ENCODE measurements at regions not wholly inside any gene's neighbourhood (a gene's known extent, or its start where the extent isn't known, plus 50 kb on each side); places are given as distances from the start of the nearest gene placed in this dataset.

DNA sequence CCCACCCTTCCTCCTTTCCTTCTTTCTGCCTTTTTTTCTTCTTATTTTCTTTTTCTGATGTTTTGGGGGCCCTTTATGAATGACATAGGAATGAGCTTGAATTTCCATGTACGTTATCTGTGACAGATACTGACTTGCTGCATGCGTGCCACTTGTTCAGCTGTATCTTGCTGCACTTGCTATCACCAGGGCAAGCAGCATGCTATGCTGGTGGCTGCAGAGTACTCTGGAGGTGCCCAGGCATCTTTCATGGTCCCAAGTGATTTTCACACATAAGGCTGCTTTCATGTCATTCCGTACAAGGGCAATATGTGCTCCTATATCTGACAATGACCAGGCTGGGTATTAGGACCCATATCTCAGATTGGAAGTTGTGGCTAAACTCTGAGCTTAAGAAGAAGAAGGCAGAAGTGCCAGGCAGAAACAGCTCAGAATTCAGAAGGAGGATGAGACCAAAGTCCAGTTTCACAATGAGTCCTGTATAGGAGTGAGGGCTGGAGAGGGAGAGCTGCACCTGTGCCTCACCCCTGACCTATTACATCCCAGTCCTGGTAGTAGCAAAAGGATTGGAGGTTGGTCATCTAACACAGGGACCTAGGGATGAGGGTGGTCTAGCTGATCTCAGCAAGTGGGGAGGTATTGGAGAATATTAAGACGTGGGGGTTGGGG lies 299.0 kb upstream of the DDHD1 start:
- Histone ChIP-seq H3K36me3 (ENCODE audit: insufficient read depth, low read length) (no peaks in the 10 kb centered on the region), H3K27ac (ENCODE audit: low read depth, low read length, poor library complexity, severe bottlenecking) (no peak overlapping the region), H3K4me2 (ENCODE audit: low read length) (no peak overlapping the region), H3K9ac (ENCODE audit: low read length) (no peak overlapping the region), H3K4me3 (ENCODE audit: low read depth, low read length, poor library complexity, severe bottlenecking) (no peak overlapping the region), H3F3A (ENCODE audit: insufficient read depth, low read length) (no peaks in the 10 kb centered on the region), H3K9me2 (ENCODE audit: low read depth, low read length) (no peaks in the 10 kb centered on the region), H3K9me3 (ENCODE audit: low read length) (no peaks in the 10 kb centered on the region), H4K20me1 (ENCODE audit: insufficient read depth, low read length) (no peaks in the 10 kb centered on the region), H3K27me3 (ENCODE audit: insufficient read depth, low read length) (no peaks in the 10 kb centered on the region), H2AFZ (ENCODE audit: low read length) (no peak overlapping the region), H3K4me1 (ENCODE audit: insufficient read depth, low read length, severe bottlenecking) (no peaks in the 10 kb centered on the region), H3K79me2 (ENCODE audit: insufficient read depth, low read length) (no peaks in the 10 kb centered on the region)
- TF ChIP-seq, protein P1, sequence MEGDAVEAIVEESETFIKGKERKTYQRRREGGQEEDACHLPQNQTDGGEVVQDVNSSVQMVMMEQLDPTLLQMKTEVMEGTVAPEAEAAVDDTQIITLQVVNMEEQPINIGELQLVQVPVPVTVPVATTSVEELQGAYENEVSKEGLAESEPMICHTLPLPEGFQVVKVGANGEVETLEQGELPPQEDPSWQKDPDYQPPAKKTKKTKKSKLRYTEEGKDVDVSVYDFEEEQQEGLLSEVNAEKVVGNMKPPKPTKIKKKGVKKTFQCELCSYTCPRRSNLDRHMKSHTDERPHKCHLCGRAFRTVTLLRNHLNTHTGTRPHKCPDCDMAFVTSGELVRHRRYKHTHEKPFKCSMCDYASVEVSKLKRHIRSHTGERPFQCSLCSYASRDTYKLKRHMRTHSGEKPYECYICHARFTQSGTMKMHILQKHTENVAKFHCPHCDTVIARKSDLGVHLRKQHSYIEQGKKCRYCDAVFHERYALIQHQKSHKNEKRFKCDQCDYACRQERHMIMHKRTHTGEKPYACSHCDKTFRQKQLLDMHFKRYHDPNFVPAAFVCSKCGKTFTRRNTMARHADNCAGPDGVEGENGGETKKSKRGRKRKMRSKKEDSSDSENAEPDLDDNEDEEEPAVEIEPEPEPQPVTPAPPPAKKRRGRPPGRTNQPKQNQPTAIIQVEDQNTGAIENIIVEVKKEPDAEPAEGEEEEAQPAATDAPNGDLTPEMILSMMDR (IDR thresholded peaks at IDR 0.05; ENCODE audit: low read length): no peak
- TF ChIP-seq EZH2 (IDR thresholded peaks at IDR 0.05; ENCODE audit: borderline replicate concordance, low read length): no peak

DNA sequence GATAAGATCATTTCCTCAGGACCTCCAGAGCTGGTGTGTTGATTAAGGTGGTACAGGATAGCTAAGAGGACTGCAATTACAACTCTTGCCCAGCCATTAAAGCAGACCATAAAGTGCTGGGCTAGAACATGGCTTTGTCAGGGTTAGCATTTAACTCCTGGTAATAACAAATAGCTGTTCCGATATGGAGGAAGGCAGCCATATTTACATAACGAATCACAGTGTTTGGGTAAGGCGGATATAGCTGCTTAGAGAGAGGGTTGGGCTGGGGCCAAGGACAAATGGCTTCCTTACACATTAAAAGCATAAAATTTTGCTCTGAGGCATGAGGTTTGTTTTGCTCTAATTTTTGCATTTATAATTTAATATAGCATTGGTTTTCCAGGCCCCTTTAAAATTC lies 297.7 kb upstream of the DDHD1 start:
- Histone ChIP-seq H3K4me1 (ENCODE audit: insufficient read depth, low read length, severe bottlenecking) (no peaks in the 10 kb centered on the region), H3K4me2 (ENCODE audit: low read length) (no peak overlapping the region)

DNA sequence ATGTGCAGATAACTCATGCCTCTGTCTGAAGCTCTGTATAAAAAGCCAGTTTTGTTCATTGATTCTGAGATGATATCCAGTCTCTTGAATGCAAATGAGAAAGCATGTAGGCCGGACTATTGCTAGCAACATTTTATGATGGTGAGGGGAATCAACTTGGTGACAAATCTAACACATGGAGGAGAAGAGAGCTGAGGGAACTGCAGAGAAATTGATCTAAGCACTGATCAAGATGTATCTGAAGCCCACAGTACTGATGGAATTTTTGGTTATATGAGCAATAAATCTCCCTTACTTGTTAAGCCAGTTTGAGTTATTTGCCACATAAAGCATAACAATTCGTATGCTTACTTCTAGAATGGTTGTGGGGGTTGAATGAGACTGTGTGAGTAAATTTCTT lies 295.6 kb upstream of the DDHD1 start:
- no peaks in the 10 kb centered on the region for H3F3A ChIP-seq (ENCODE audit: insufficient read depth, low read length)
- H3K4me3 ChIP-seq (ENCODE audit: low read depth, low read length, poor library complexity, severe bottlenecking): no peak overlapping the region
- no peaks in the 10 kb centered on the region for H3K36me3 ChIP-seq (ENCODE audit: insufficient read depth, low read length)
- H3K9me2 ChIP-seq (ENCODE audit: low read depth, low read length): no peaks in the 10 kb centered on the region
- H3K79me2 ChIP-seq (ENCODE audit: insufficient read depth, low read length): no peaks in the 10 kb centered on the region
- no peaks in the 10 kb centered on the region for H4K20me1 ChIP-seq (ENCODE audit: insufficient read depth, low read length)
- no peak overlapping the region for H3K9ac ChIP-seq (ENCODE audit: low read length)
- no peaks in the 10 kb centered on the region for H3K4me1 ChIP-seq (ENCODE audit: insufficient read depth, low read length, severe bottlenecking)
- H2AFZ ChIP-seq (ENCODE audit: low read length): no peak overlapping the region
- no peaks in the 10 kb centered on the region for H3K27me3 ChIP-seq (ENCODE audit: insufficient read depth, low read length)
- no peak overlapping the region for H3K4me2 ChIP-seq (ENCODE audit: low read length)
- no peaks in the 10 kb centered on the region for H3K9me3 ChIP-seq (ENCODE audit: low read length)
- no peak for TF ChIP-seq EZH2 (IDR thresholded peaks at IDR 0.05; ENCODE audit: borderline replicate concordance, low read length)
- TF ChIP-seq, protein P1 (IDR thresholded peaks at IDR 0.05; ENCODE audit: low read length): no peak
- no peak overlapping the region for H3K27ac ChIP-seq (ENCODE audit: low read depth, low read length, poor library complexity, severe bottlenecking)

More for the DNA sequence above, 297.7 kb upstream of the DDHD1 start:
- Histone ChIP-seq H3K27me3 (ENCODE audit: insufficient read depth, low read length) (no peaks in the 10 kb centered on the region), H4K20me1 (ENCODE audit: insufficient read depth, low read length) (no peaks in the 10 kb centered on the region), H3K9ac (ENCODE audit: low read length) (no peak overlapping the region), H3K36me3 (ENCODE audit: insufficient read depth, low read length) (no peaks in the 10 kb centered on the region), H3K9me2 (ENCODE audit: low read depth, low read length) (no peaks in the 10 kb centered on the region), H2AFZ (ENCODE audit: low read length) (no peak overlapping the region), H3K4me3 (ENCODE audit: low read depth, low read length, poor library complexity, severe bottlenecking) (no peak overlapping the region), H3F3A (ENCODE audit: insufficient read depth, low read length) (no peaks in the 10 kb centered on the region), H3K9me3 (ENCODE audit: low read length) (no peaks in the 10 kb centered on the region), H3K79me2 (ENCODE audit: insufficient read depth, low read length) (no peaks in the 10 kb centered on the region), H3K27ac (ENCODE audit: low read depth, low read length, poor library complexity, severe bottlenecking) (no peak overlapping the region)
- TF ChIP-seq EZH2 (IDR thresholded peaks at IDR 0.05; ENCODE audit: borderline replicate concordance, low read length): no peak
- TF ChIP-seq, protein P1 (IDR thresholded peaks at IDR 0.05; ENCODE audit: low read length): no peak
